ENCODE measurements at regions not wholly inside any gene's neighbourhood (a gene's known extent, or its start where the extent isn't known, plus 50 kb on each side); places are given as distances from the start of the nearest gene placed in this dataset.

GRCh38 chr5:98638111-98638510 is 135.4 kb upstream of the RGMB start:
- no peak for TF ChIP-seq CTCF (IDR thresholded peaks at IDR 0.05; ENCODE audit: low read depth, low read length, missing input control)
- TF ChIP-seq REST (IDR thresholded peaks at IDR 0.05), result no peak

Measured in liver (tissue), 2 donors.